ENCODE measurements at regions not wholly inside any gene's neighbourhood (a gene's known extent, or its start where the extent isn't known, plus 50 kb on each side); places are given as distances from the start of the nearest gene placed in this dataset.

GRCh38 chr1:119217309-119217828 lies 76.9 kb upstream of the WARS2 start:
- no peak for DNase-seq (ENCODE audit: low read depth)
- no peak for TF ChIP-seq CTCF (conservative IDR thresholded peaks at IDR 0.05; ENCODE audit: control insufficient read depth, insufficient read depth, low read depth, low read length)
- H3K4me3 ChIP-seq (ENCODE audit: control insufficient read depth, low read depth, low read length), result no peak overlapping the region

DNA sequence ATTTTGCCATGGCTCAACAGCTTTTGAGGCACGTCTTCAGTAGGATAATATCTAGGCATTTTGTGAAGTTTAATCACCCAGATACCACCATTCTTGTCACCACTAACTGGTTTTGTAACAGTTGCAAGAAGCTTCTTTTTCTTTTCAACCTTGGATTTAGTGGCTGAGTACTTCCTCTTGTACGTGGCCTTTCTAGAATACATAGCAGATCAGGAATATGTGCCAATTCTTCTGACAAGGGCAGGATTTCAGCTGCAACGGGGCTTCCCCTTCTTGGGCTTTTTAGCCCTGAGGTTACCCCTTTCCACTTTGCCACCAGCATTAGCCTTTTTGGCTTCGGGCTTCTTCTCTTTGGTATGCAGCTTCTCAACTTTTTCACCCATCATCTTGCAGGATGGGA lies 79.3 kb upstream of the WARS2 start:
- TF ChIP-seq CTCF (conservative IDR thresholded peaks at IDR 0.05; ENCODE audit: control insufficient read depth, insufficient read depth, low read depth, low read length), result no peak
- no peak for DNase-seq (ENCODE audit: low read depth)
- H3K4me3 ChIP-seq (ENCODE audit: control insufficient read depth, low read depth, low read length), result no peak overlapping the region

- TF ChIP-seq CTCF (conservative IDR thresholded peaks at IDR 0.05; ENCODE audit: control insufficient read depth, insufficient read depth, low read depth, low read length), result no peak
- peak; percentile 83 for DNase-seq (ENCODE audit: low read depth)
- H3K4me3 ChIP-seq (ENCODE audit: control insufficient read depth, low read depth, low read length), result no peak overlapping the region
Measured at GRCh38 chr1:119220991-119221390, 80.5 kb upstream of the WARS2 start.

- no peak for TF ChIP-seq CTCF (conservative IDR thresholded peaks at IDR 0.05; ENCODE audit: control insufficient read depth, insufficient read depth, low read depth, low read length)
- no peak for DNase-seq (ENCODE audit: low read depth)
- no peak overlapping the region for H3K4me3 ChIP-seq (ENCODE audit: control insufficient read depth, low read depth, low read length)
Measured at GRCh38 chr1:119222271-119222670, 81.8 kb upstream of the WARS2 start.

- DNase-seq (ENCODE audit: low read depth), result no peak
- no peak overlapping the region for H3K4me3 ChIP-seq (ENCODE audit: control insufficient read depth, low read depth, low read length)
- no peak for TF ChIP-seq CTCF (conservative IDR thresholded peaks at IDR 0.05; ENCODE audit: control insufficient read depth, insufficient read depth, low read depth, low read length)
Measured at GRCh38 chr1:119225265-119225664, 84.8 kb upstream of the WARS2 start.

- peak; percentile 30 for TF ChIP-seq CTCF (conservative IDR thresholded peaks at IDR 0.05; ENCODE audit: control insufficient read depth, insufficient read depth, low read depth, low read length)
- DNase-seq (ENCODE audit: low read depth), result no peak
- H3K4me3 ChIP-seq (ENCODE audit: control insufficient read depth, low read depth, low read length), result no peak overlapping the region
Measured at GRCh38 chr1:119225831-119226230, 85.4 kb upstream of the WARS2 start.

DNA sequence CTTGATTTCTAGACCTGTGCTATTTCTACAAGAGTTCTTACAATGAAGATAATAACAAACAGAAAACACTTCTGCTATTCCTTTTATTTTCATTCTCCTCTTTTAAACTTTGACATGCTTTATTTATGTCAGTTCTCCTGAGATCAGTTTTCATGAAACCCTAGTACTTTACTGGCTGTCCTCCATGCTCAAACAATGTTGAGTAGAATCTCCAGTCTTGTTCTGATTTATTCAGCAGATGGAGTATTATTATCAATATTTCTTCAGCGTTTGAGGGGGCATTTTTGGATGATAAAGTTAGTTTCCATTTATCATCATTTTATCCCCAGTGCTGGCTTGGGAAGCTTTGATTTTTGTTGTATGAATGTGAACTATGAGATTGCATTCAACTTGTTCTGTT lies 85.9 kb upstream of the WARS2 start:
- H3K4me3 ChIP-seq (ENCODE audit: control insufficient read depth, low read depth, low read length), result no peak overlapping the region
- no peak for TF ChIP-seq CTCF (conservative IDR thresholded peaks at IDR 0.05; ENCODE audit: control insufficient read depth, insufficient read depth, low read depth, low read length)
- no peak for DNase-seq (ENCODE audit: low read depth)

All from fibroblast of mammary gland (primary cell).